ENCODE measurements at regions not wholly inside any gene's neighbourhood (a gene's known extent, or its start where the extent isn't known, plus 50 kb on each side); places are given as distances from the start of the nearest gene placed in this dataset.

GRCh38 chr4:58587856-58588255 lies 1477.7 kb upstream of the IGFBP7 start:
- no peak for DNase-seq (ENCODE audit: low read depth)
- no peak overlapping the region for H3K4me3 ChIP-seq (ENCODE audit: low read depth, low read length)
- TF ChIP-seq CTCF (IDR thresholded peaks at IDR 0.05; ENCODE audit: insufficient read depth, low read depth, low read length, missing control alignments), result no peak

GRCh38 chr4:58566260-58566659 lies 1456.1 kb upstream of the IGFBP7 start:
- DNase-seq (ENCODE audit: low read depth), result no peak
- TF ChIP-seq CTCF (IDR thresholded peaks at IDR 0.05; ENCODE audit: insufficient read depth, low read depth, low read length, missing control alignments), result no peak
- no peak overlapping the region for H3K4me3 ChIP-seq (ENCODE audit: low read depth, low read length)

GRCh38 chr4:58564695-58565475 lies 1454.7 kb upstream of the IGFBP7 start:
- DNase-seq (ENCODE audit: low read depth), result no peak
- no peak overlapping the region for H3K4me3 ChIP-seq (ENCODE audit: low read depth, low read length)
- no peak for TF ChIP-seq CTCF (IDR thresholded peaks at IDR 0.05; ENCODE audit: insufficient read depth, low read depth, low read length, missing control alignments)

- no peak for TF ChIP-seq CTCF (IDR thresholded peaks at IDR 0.05; ENCODE audit: insufficient read depth, low read depth, low read length, missing control alignments)
- DNase-seq (ENCODE audit: low read depth), result no peak
- no peak overlapping the region for H3K4me3 ChIP-seq (ENCODE audit: low read depth, low read length)
Observed at GRCh38 chr4:58561170-58561569, 1451.0 kb upstream of the IGFBP7 start.

DNA sequence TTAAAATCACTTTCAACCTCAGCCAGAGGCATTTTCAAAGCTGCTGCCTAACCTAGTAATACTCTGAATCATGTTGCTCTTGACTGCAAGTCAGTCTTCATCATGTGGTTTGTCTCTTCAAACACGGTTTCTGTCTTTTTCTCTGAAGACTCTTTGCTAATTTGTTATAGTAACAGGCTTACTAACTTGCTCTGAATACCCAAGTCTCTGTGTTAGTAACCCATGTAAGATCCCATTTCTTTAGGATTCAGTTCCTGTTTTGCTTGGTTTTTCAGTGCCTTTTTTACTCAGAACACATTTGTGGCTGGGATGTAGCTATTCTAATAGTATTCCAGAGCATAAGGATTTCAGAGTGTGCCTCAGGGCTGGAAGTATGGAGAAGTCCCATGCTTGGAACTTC lies 1450.6 kb upstream of the IGFBP7 start:
- no peak for TF ChIP-seq CTCF (IDR thresholded peaks at IDR 0.05; ENCODE audit: insufficient read depth, low read depth, low read length, missing control alignments)
- H3K4me3 ChIP-seq (ENCODE audit: low read depth, low read length), result no peak overlapping the region
- DNase-seq (ENCODE audit: low read depth), result no peak

GRCh38 chr4:58553679-58554078 lies 1443.5 kb upstream of the IGFBP7 start:
- no peak for DNase-seq (ENCODE audit: low read depth)
- no peak overlapping the region for H3K4me3 ChIP-seq (ENCODE audit: low read depth, low read length)
- TF ChIP-seq CTCF (IDR thresholded peaks at IDR 0.05; ENCODE audit: insufficient read depth, low read depth, low read length, missing control alignments), result no peak

DNA sequence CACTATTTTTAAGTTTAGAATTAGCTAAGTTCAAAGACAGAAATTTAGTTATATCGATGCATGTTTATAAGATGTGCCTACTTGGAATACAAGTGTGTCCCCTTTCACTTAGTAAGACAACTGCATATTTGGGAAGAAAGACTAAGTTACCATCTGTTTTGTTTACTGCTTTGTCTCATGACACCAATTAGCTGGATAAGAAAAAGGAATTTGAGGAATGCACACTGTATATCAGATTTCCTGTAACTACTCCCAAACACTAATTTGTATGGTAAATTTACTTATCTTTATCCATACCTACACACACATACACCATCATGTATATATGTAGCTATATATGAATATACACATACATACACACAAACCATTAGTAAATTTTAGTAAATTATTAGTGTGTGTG lies 1442.8 kb upstream of the IGFBP7 start:
- H3K4me3 ChIP-seq (ENCODE audit: low read depth, low read length), result no peak overlapping the region
- DNase-seq (ENCODE audit: low read depth), result no peak
- no peak for TF ChIP-seq CTCF (IDR thresholded peaks at IDR 0.05; ENCODE audit: insufficient read depth, low read depth, low read length, missing control alignments)

All from GM12865 (cell line).